NCI-H2081 treated with DMSO at 0.1 percent for 48 hours (cell line): ENCODE measurements at regions not wholly inside any gene's neighbourhood (a gene's known extent, or its start where the extent isn't known, plus 50 kb on each side); places are given as distances from the start of the nearest gene placed in this dataset.
"Not testable (repeated sequence)": the region's sequence is repeated elsewhere in the genome, so short reads cannot be mapped to it uniquely, and the experiment has no call there.

Source experiments
- DNase-seq: peaks from one replicate; lab custom pipeline; 2025; lab: John Stamatoyannopoulos, UW

- DNase-seq: no peak
Measured at GRCh38 chr5:71907001-71907588, 188.0 kb downstream of the CARTPT start.

GRCh38 chr5:71907608-71908145, 188.6 kb downstream of the CARTPT start:
- no peak for DNase-seq

GRCh38 chr5:71910741-71911140, 191.7 kb downstream of the CARTPT start:
- no peak for DNase-seq

- no peak for DNase-seq
Measured at GRCh38 chr5:71912021-71912420, 192.9 kb downstream of the CARTPT start.

GRCh38 chr5:71914281-71914680, 193.0 kb upstream of the MAP1B start:
- DNase-seq: no peak

GRCh38 chr5:71922584-71923106, 184.6 kb upstream of the MAP1B start:
- no peak for DNase-seq

GRCh38 chr5:71923755-71924154, 183.5 kb upstream of the MAP1B start:
- no peak for DNase-seq

GRCh38 chr5:71924325-71924724, 182.9 kb upstream of the MAP1B start:
- no peak for DNase-seq

- DNase-seq: no peak
Measured at GRCh38 chr5:71924980-71925379, 182.3 kb upstream of the MAP1B start.

- no peak for DNase-seq
Measured at GRCh38 chr5:71925608-71926091, 181.6 kb upstream of the MAP1B start.

GRCh38 chr5:71929003-71929402, 178.3 kb upstream of the MAP1B start:
- no peak for DNase-seq

GRCh38 chr5:71930554-71930953, 176.7 kb upstream of the MAP1B start:
- DNase-seq: not testable (repeated sequence)

GRCh38 chr5:71932131-71932654, 175.1 kb upstream of the MAP1B start:
- DNase-seq: no peak

GRCh38 chr5:71932655-71933338, 174.5 kb upstream of the MAP1B start:
- DNase-seq: no peak

- no peak for DNase-seq
Measured at GRCh38 chr5:71934322-71934721, 173.0 kb upstream of the MAP1B start.

GRCh38 chr5:71937921-71938698, 169.2 kb upstream of the MAP1B start:
- no peak for DNase-seq

GRCh38 chr5:71938895-71939294, 168.4 kb upstream of the MAP1B start:
- peak; percentile 79 for DNase-seq

- DNase-seq: no peak
Measured at GRCh38 chr5:71939452-71940230, 167.6 kb upstream of the MAP1B start.

- no peak for DNase-seq
Measured at GRCh38 chr5:71943874-71944273, 163.4 kb upstream of the MAP1B start.

GRCh38 chr5:71945436-71945835, 161.8 kb upstream of the MAP1B start:
- DNase-seq: no peak

- DNase-seq: no peak
Measured at GRCh38 chr5:71946343-71947030, 160.8 kb upstream of the MAP1B start.
